ENCODE measurements at regions not wholly inside any gene's neighbourhood (a gene's known extent, or its start where the extent isn't known, plus 50 kb on each side); places are given as distances from the start of the nearest gene placed in this dataset.

DNA sequence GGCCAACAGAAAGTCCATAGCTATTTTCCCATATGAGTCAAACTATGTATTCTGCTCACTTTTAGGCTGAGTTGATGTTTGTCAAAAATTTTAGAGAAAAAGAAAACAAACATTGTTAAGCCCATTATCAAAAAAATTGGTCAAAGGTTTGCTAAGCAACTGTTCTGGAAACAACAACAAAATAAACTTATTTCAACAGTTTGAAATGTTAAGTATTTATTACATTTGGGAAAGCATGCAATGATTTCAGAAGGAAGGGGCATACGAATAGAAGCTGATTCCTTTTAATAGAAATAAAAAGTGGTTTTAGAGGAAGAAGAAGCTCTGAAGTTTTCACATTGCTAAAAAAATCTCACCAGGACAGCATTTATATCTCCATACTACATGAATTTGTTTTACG lies 1837.5 kb upstream of the CELF4 start:
- H3K4me3 ChIP-seq (ENCODE audit: low read depth, low read length), result no peak overlapping the region
- H3K27ac ChIP-seq (ENCODE audit: low read depth), result no peak overlapping the region
- H3K36me3 ChIP-seq (ENCODE audit: insufficient read depth), result no peaks in the 10 kb centered on the region
- no peaks in the 10 kb centered on the region for H3K4me1 ChIP-seq (ENCODE audit: insufficient read depth)
- no peak for DNase-seq (ENCODE audit: extremely low spot score)
- WGBS, result 42% methylated on average over 2 of the region's 2 CpGs

DNA sequence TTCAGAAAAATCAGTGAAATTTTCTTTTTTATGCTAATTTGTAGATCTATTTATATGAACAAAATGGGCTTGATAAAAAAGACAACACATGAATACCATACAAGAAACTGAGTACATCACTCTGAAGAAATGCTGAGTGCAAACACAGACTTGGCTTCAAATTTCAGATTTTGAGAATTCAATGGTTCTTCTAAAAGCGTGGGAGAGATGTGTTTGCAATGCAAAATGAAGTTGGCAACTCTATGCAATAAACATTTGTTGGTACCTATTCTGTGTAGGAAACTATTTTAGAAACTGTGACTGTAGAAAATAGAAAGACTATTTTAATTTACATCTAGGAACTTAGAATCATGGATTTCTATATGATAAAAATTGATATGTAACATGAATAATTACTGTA lies 1834.1 kb upstream of the CELF4 start:
- Histone ChIP-seq H3K4me3 (ENCODE audit: low read depth, low read length) (no peak overlapping the region), H3K4me1 (ENCODE audit: insufficient read depth) (no peaks in the 10 kb centered on the region), H3K36me3 (ENCODE audit: insufficient read depth) (no peaks in the 10 kb centered on the region), H3K27ac (ENCODE audit: low read depth) (no peak overlapping the region)
- DNase-seq (ENCODE audit: extremely low spot score), result no peak
- WGBS, result 93% methylated on average over 1 of the region's 1 CpG

GRCh38 chr18:39396168-39396567 lies 1830.6 kb upstream of the CELF4 start:
- DNase-seq (ENCODE audit: extremely low spot score), result no peak
- Histone ChIP-seq H3K36me3 (ENCODE audit: insufficient read depth) (no peaks in the 10 kb centered on the region), H3K27ac (ENCODE audit: low read depth) (no peak overlapping the region), H3K4me3 (ENCODE audit: low read depth, low read length) (no peak overlapping the region), H3K4me1 (ENCODE audit: insufficient read depth) (no peaks in the 10 kb centered on the region)
- 95% methylated on average over 1 of the region's 1 CpG for WGBS

- WGBS, result 90% methylated on average over 6 of the region's 6 CpGs
- no peaks in the 10 kb centered on the region for H3K36me3 ChIP-seq (ENCODE audit: insufficient read depth)
- H3K4me1 ChIP-seq (ENCODE audit: insufficient read depth), result no peaks in the 10 kb centered on the region
- no peak for DNase-seq (ENCODE audit: extremely low spot score)
- no peak overlapping the region for H3K4me3 ChIP-seq (ENCODE audit: low read depth, low read length)
- H3K27ac ChIP-seq (ENCODE audit: low read depth), result no peak overlapping the region
Observed at GRCh38 chr18:39389800-39390379, 1824.3 kb upstream of the CELF4 start.

DNA sequence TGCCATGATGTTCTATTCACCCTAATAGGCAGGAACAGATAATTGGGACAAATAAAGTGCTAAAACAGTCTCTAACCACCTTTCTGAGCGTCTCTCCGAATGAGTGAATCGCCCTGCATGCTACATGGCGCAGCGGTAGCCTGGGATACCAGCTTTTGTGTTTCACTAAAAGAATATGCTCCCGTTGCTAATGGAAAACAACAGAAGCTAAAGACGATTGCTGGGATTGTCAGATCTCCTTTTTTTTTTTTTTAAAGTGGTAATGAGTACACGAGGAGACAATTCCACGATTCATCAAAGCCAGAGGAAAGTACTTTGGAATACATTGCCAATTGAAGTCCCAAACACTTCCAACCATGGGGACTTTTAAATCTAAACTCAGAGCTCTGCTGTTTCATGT lies 1815.3 kb upstream of the CELF4 start:
- Histone ChIP-seq H3K36me3 (ENCODE audit: insufficient read depth) (no peaks in the 10 kb centered on the region), H3K4me1 (ENCODE audit: insufficient read depth) (no peaks in the 10 kb centered on the region), H3K27ac (ENCODE audit: low read depth) (no peak overlapping the region), H3K4me3 (ENCODE audit: low read depth, low read length) (no peak overlapping the region)
- no peak for DNase-seq (ENCODE audit: extremely low spot score)
- 79% methylated on average over 9 of the region's 9 CpGs for WGBS

- no peak overlapping the region for H3K4me3 ChIP-seq (ENCODE audit: low read depth, low read length)
- H3K36me3 ChIP-seq (ENCODE audit: insufficient read depth), result no peaks in the 10 kb centered on the region
- H3K4me1 ChIP-seq (ENCODE audit: insufficient read depth), result no peaks in the 10 kb centered on the region
- 86% methylated on average over 3 of the region's 3 CpGs for WGBS
- H3K27ac ChIP-seq (ENCODE audit: low read depth), result no peak overlapping the region
- DNase-seq (ENCODE audit: extremely low spot score), result no peak
Observed at GRCh38 chr18:39380186-39380725, 1814.7 kb upstream of the CELF4 start.

- Histone ChIP-seq H3K4me1 (ENCODE audit: insufficient read depth) (no peaks in the 10 kb centered on the region), H3K27ac (ENCODE audit: low read depth) (no peak overlapping the region), H3K36me3 (ENCODE audit: insufficient read depth) (no peaks in the 10 kb centered on the region), H3K4me3 (ENCODE audit: low read depth, low read length) (no peak overlapping the region)
- no peak for DNase-seq (ENCODE audit: extremely low spot score)
- WGBS, result 54% methylated on average over 2 of the region's 2 CpGs
Observed at GRCh38 chr18:39375066-39375465, 1809.5 kb upstream of the CELF4 start.

DNA sequence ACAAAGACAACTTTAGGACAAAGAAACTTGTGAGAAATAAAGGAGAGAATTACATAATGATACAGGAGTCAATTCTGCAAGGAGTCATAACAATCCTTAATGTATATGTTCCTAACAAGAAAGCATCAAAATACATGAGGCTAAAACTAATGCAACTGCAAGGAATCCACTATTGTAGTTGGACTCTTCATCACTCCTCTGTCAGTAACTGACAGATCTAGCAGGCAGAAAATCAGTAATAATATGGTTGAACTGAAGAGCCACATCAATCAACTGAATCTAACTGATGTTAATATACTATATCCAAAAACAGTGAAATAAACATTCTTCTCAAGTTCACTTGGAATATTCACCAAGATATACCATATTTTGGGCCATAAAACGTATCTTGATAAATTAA lies 1806.4 kb upstream of the CELF4 start:
- DNase-seq (ENCODE audit: extremely low spot score), result no peak
- no peak overlapping the region for H3K4me3 ChIP-seq (ENCODE audit: low read depth, low read length)
- H3K4me1 ChIP-seq (ENCODE audit: insufficient read depth), result no peaks in the 10 kb centered on the region
- WGBS, result 93% methylated on average over 1 of the region's 1 CpG
- no peak overlapping the region for H3K27ac ChIP-seq (ENCODE audit: low read depth)
- no peaks in the 10 kb centered on the region for H3K36me3 ChIP-seq (ENCODE audit: insufficient read depth)

- no peak for DNase-seq (ENCODE audit: extremely low spot score)
- WGBS, result 72% methylated on average over 1 of the region's 1 CpG
- no peaks in the 10 kb centered on the region for H3K4me1 ChIP-seq (ENCODE audit: insufficient read depth)
Observed at GRCh38 chr18:39366656-39367055, 1801.1 kb upstream of the CELF4 start.

GRCh38 chr18:39365836-39366485 lies 1800.4 kb upstream of the CELF4 start:
- no peak overlapping the region for H3K27ac ChIP-seq (ENCODE audit: low read depth)
- 75% methylated on average over 3 of the region's 3 CpGs for WGBS

More at GRCh38 chr18:39366656-39367055, 1801.1 kb upstream of the CELF4 start:
- Histone ChIP-seq H3K27ac (ENCODE audit: low read depth) (no peak overlapping the region), H3K36me3 (ENCODE audit: insufficient read depth) (no peaks in the 10 kb centered on the region), H3K4me3 (ENCODE audit: low read depth, low read length) (no peak overlapping the region)

DNA sequence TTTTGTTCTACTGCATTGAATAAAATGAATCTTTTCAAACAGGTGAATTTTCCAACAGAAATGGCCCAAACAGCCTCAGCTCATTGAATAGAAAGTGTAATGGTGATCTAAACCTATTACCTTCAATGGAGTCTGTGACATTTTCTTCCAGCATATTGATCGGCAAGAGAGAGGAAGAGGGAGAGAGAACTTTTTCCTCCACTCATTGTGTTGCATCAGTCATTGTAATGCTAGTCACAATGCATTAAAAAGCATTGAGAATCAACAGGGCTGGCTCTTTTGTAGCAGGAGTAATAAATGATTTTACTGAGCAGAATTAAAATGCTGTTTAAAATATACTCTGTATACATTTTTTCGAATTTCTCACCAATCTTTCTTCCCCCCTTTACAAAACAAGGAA lies 1794.5 kb upstream of the CELF4 start:
- H3K36me3 ChIP-seq (ENCODE audit: insufficient read depth), result no peaks in the 10 kb centered on the region
- WGBS, result 81% methylated on average over 2 of the region's 2 CpGs
- no peak for DNase-seq (ENCODE audit: extremely low spot score)
- H3K27ac ChIP-seq (ENCODE audit: low read depth), result no peak overlapping the region
- H3K4me3 ChIP-seq (ENCODE audit: low read depth, low read length), result no peak overlapping the region
- no peaks in the 10 kb centered on the region for H3K4me1 ChIP-seq (ENCODE audit: insufficient read depth)

More at GRCh38 chr18:39365836-39366485, 1800.4 kb upstream of the CELF4 start:
- no peaks in the 10 kb centered on the region for H3K4me1 ChIP-seq (ENCODE audit: insufficient read depth)
- no peaks in the 10 kb centered on the region for H3K36me3 ChIP-seq (ENCODE audit: insufficient read depth)
- no peak for DNase-seq (ENCODE audit: extremely low spot score)
- no peak overlapping the region for H3K4me3 ChIP-seq (ENCODE audit: low read depth, low read length)

DNA sequence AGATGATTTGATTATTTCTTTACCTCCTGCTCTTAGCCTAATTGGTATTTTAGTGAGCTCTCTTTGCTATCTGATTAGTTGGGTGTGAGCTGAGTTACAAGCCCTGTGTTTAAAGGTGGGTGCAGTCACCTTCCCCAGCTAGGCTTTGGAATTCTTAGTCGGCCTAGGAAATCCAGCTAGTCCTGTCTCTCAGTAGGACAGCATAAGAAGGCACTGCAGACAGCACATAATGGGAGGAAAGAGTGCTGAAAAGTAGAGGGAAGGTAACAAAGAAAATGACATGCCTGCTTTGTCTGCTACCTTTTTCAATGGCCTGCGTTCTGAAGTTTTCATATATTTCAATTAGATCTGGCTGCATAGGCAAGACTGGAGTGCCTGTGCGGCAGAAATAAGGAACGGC lies 1794.0 kb upstream of the CELF4 start:
- Histone ChIP-seq H3K27ac (ENCODE audit: low read depth) (no peak overlapping the region), H3K4me3 (ENCODE audit: low read depth, low read length) (no peak overlapping the region), H3K36me3 (ENCODE audit: insufficient read depth) (no peaks in the 10 kb centered on the region), H3K4me1 (ENCODE audit: insufficient read depth) (no peaks in the 10 kb centered on the region)
- no peak for DNase-seq (ENCODE audit: extremely low spot score)
- 94% methylated on average over 4 of the region's 4 CpGs for WGBS

DNA sequence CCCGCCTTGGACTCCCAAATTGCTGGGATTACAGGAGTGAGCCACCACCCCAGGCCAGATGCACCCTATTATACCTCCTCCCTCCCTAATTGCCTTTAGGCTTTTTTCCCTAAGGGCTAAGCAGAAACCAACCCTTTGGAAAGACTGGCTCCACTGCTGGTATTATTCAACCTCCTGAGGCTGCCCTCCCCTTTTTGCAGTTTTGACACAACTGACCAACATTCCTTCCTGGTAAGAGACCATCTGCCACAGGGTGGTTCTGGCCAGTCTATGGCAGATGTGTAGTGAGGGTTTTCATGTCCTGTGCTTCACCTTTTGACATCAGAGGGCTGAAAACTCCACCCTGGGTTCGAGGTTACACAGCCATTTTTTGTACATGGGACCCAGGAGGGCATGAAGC lies 1785.3 kb upstream of the CELF4 start:
- WGBS, result 93% methylated on average over 2 of the region's 2 CpGs
- DNase-seq (ENCODE audit: extremely low spot score), result no peak
- Histone ChIP-seq H3K27ac (ENCODE audit: low read depth) (no peak overlapping the region), H3K4me1 (ENCODE audit: insufficient read depth) (no peaks in the 10 kb centered on the region), H3K36me3 (ENCODE audit: insufficient read depth) (no peaks in the 10 kb centered on the region), H3K4me3 (ENCODE audit: low read depth, low read length) (no peak overlapping the region)

- WGBS, result 96% methylated on average over 2 of the region's 2 CpGs
- Histone ChIP-seq H3K4me1 (ENCODE audit: insufficient read depth) (no peaks in the 10 kb centered on the region), H3K27ac (ENCODE audit: low read depth) (no peak overlapping the region), H3K4me3 (ENCODE audit: low read depth, low read length) (no peak overlapping the region), H3K36me3 (ENCODE audit: insufficient read depth) (no peaks in the 10 kb centered on the region)
- DNase-seq (ENCODE audit: extremely low spot score), result no peak
Observed at GRCh38 chr18:39349801-39350200, 1784.2 kb upstream of the CELF4 start.
